ENCODE measurements at regions not wholly inside any gene's neighbourhood (a gene's known extent, or its start where the extent isn't known, plus 50 kb on each side); places are given as distances from the start of the nearest gene placed in this dataset.

- TF ChIP-seq CTCF (conservative IDR thresholded peaks at IDR 0.05) (no peak), ZFX (IDR thresholded peaks at IDR 0.05) (no peak)
Observed at GRCh38 chr15:88376574-88377174, 90.5 kb downstream of the MRPL46 start.

All from C4-2B (cell line).